Eye (tissue), 1 donor: ENCODE measurements at regions not wholly inside any gene's neighbourhood (a gene's known extent, or its start where the extent isn't known, plus 50 kb on each side); places are given as distances from the start of the nearest gene placed in this dataset.

Experiments
- DNase-seq: peaks from one replicate; pipeline ENCODE4 v3.0.0-alpha.2; 2015

DNA sequence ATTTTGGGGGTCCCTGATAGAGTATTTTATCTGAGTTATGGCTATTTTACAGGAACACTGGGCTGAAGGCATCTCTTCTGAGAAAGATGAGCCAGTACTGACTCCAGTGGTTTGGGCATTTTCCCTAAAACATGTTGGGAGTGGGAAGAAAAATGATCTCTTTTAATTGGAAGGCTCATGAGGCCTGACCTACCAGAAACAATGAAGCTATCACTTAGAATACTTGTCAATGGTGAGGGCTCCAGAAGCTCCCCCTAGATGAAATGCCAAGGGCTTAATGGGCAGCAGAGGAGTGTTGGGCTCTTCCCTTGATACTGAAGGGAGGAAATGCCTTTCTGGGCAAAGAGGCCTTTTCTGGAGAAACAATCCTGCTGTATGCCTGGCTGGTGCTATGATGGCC, 63.5 kb upstream of the BDNF start:
- peak; percentile 86 for DNase-seq

DNA sequence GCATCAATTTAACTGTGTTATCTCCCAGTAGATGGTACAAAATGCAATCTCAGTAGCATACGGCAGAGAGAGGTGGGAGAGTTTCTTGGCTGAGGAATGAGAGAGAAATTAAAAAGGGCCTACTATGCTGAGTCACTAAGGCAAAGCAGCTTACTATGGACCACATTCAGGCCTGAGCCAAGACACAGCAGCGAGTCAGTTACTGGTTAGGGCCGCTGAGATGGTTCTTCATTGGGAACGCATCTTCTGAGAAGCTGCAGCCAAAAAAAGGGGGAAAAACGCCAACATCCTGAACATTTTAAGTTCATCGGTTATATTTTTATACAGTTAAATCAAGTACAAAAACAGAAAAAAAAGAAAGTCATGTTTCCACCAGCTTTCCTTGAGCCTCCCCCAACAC, 61.1 kb upstream of the BDNF start:
- DNase-seq: no peak

DNA sequence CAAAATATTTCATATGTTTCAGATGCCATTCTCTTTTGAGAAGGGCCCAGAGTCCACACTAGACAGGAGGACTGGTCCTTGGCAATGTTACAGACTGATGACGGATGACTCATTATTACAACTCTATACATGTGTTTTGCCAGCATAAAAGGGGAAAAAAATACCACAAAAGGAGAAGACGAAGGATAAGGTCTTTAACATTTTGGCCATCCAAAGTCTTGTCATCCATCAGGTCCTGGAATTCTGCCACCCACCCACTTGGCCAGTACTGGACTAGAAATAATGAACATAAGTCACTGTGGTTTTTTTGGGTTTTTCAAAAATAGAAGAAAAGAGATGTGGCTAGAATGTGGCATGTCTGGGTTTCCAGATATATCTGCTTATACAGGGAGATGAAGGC, 57.7 kb upstream of the BDNF start:
- no peak for DNase-seq

DNA sequence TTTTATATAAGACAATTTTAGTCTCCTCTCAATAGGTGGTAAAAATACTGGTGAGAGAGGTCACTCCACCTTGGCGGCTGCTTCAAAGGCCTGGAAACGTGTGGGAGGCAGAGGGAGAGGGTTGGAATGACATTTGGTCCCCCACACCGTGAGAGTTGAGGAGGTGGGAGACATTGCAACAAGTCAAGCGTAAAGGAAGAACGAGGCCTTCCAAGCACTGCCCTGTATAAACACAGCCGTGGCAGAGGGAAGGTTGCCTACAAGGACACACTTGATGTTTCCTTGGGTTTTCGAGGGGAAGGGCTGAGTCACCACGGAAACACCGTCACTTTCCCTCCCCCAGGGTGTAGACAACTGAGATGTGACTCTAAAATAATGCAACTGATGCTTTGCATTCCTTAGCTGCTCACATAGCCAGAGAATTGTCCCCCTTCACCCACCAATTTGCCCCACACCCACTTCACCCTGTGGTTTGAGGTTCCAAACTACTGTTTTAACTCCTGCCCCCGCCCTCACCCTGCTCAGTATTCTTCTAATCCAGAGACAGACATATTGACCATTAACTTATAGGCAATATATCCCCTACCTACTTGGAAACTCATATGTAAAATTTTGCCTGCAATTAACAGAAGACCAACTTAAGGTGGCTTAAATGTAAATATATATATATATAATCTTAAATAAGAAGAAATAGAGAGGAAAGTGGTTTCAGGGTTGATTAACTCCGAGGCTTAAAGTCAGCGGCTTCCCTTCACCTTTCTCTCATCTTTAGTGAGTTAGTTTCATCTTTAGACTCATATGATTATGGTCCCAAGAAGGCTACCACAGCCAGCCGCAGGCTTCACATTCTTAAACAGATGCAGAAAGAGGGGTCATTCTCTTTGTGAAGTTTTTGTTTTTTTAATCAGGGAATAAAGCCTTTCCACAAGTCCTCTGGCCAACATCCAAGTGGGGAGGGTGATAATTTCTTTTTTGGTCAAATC, 54.1 kb upstream of the BDNF start:
- no peak for DNase-seq
